ENCODE measurements at regions not wholly inside any gene's neighbourhood (a gene's known extent, or its start where the extent isn't known, plus 50 kb on each side); places are given as distances from the start of the nearest gene placed in this dataset.

GRCh38 chr10:64973391-64973790, 1452.2 kb downstream of the REEP3 start:
- H3K4me3 Mint-ChIP-seq = no peak overlapping the region
- no peak for DNase-seq
- Histone ChIP-seq H3K4me3 (ENCODE audit: low read length) (no peak overlapping the region), H3K27me3 (ENCODE audit: insufficient read depth, low read length, poor library complexity, severe bottlenecking) (no peaks in the 10 kb centered on the region), H3K4me1 (ENCODE audit: insufficient read depth, low read length) (no peaks in the 10 kb centered on the region), H3K36me3 (ENCODE audit: insufficient read depth, low read length) (no peaks in the 10 kb centered on the region), H3K9me3 (ENCODE audit: low read length) (no peaks in the 10 kb centered on the region), H3K27ac (ENCODE audit: low read depth, low read length) (no peak overlapping the region)
- H3K27me3 Mint-ChIP-seq = no peaks in the 10 kb centered on the region
- H3K27ac Mint-ChIP-seq = no peak overlapping the region
- H3K9me3 Mint-ChIP-seq = peaks cover 1 to 31% (median 6%) of the 10 kb centered on the region in 5 donors
- H3K4me1 Mint-ChIP-seq = no peaks in the 10 kb centered on the region
- H3K36me3 Mint-ChIP-seq = no peaks in the 10 kb centered on the region
- CTCF ChIA-PET = no interaction called here
- POLR2A ChIA-PET = no interaction called here

- H3K9me3 ChIP-seq (ENCODE audit: low read length) = no peaks in the 10 kb centered on the region
- H3K4me3 ChIP-seq (ENCODE audit: low read length) = no peak overlapping the region
- Mint-ChIP-seq H3K4me1 (no peaks in the 10 kb centered on the region), H3K27me3 (no peaks in the 10 kb centered on the region), H3K36me3 (no peaks in the 10 kb centered on the region), H3K9me3 (peaks cover 3 to 34% (median 9%) of the 10 kb centered on the region in 5 donors), H3K27ac (no peak overlapping the region), H3K4me3 (no peak overlapping the region)
- H3K36me3 ChIP-seq (ENCODE audit: insufficient read depth, low read length) = no peaks in the 10 kb centered on the region
- POLR2A ChIA-PET = no interaction called here
- CTCF ChIA-PET = no interaction called here
- H3K4me1 ChIP-seq (ENCODE audit: insufficient read depth, low read length) = no peaks in the 10 kb centered on the region
- no peak for DNase-seq
- H3K27me3 ChIP-seq (ENCODE audit: insufficient read depth, low read length, poor library complexity, severe bottlenecking) = no peaks in the 10 kb centered on the region
- H3K27ac ChIP-seq (ENCODE audit: low read depth, low read length) = no peak overlapping the region
Measured at GRCh38 chr10:64976150-64976549, 1454.9 kb downstream of the REEP3 start.

GRCh38 chr10:64977915-64978314, 1456.7 kb downstream of the REEP3 start:
- Histone ChIP-seq H3K27me3 (ENCODE audit: insufficient read depth, low read length, poor library complexity, severe bottlenecking) (no peaks in the 10 kb centered on the region), H3K9me3 (ENCODE audit: low read length) (no peaks in the 10 kb centered on the region), H3K36me3 (ENCODE audit: insufficient read depth, low read length) (no peaks in the 10 kb centered on the region), H3K4me3 (ENCODE audit: low read length) (no peak overlapping the region), H3K4me1 (ENCODE audit: insufficient read depth, low read length) (no peaks in the 10 kb centered on the region), H3K27ac (ENCODE audit: low read depth, low read length) (no peak overlapping the region)
- H3K27me3 Mint-ChIP-seq = no peaks in the 10 kb centered on the region
- H3K4me1 Mint-ChIP-seq = no peaks in the 10 kb centered on the region
- H3K9me3 Mint-ChIP-seq = peaks cover 5 to 29% (median 10%) of the 10 kb centered on the region in 5 donors
- H3K4me3 Mint-ChIP-seq = no peak overlapping the region
- ChIA-PET POLR2A (no interaction called here), CTCF (no interaction called here)
- DNase-seq = no peak
- no peak overlapping the region for H3K27ac Mint-ChIP-seq
- no peaks in the 10 kb centered on the region for H3K36me3 Mint-ChIP-seq

- Histone ChIP-seq H3K36me3 (ENCODE audit: insufficient read depth, low read length) (no peaks in the 10 kb centered on the region), H3K4me1 (ENCODE audit: insufficient read depth, low read length) (no peaks in the 10 kb centered on the region), H3K4me3 (ENCODE audit: low read length) (no peak overlapping the region), H3K27ac (ENCODE audit: low read depth, low read length) (no peak overlapping the region), H3K27me3 (ENCODE audit: insufficient read depth, low read length, poor library complexity, severe bottlenecking) (no peaks in the 10 kb centered on the region), H3K9me3 (ENCODE audit: low read length) (no peaks in the 10 kb centered on the region)
- Mint-ChIP-seq H3K27ac (no peak overlapping the region), H3K36me3 (no peaks in the 10 kb centered on the region), H3K9me3 (peaks cover 2 to 32% (median 16%) of the 10 kb centered on the region in 5 donors), H3K4me3 (no peak overlapping the region), H3K4me1 (no peaks in the 10 kb centered on the region), H3K27me3 (no peaks in the 10 kb centered on the region)
- ChIA-PET POLR2A (no interaction called here), CTCF (no interaction called here)
- no peak for DNase-seq
Measured at GRCh38 chr10:64996886-64997285, 1475.7 kb downstream of the REEP3 start.

- H3K4me1 Mint-ChIP-seq = no peaks in the 10 kb centered on the region
- H3K36me3 Mint-ChIP-seq = no peaks in the 10 kb centered on the region
- no peaks in the 10 kb centered on the region for H3K9me3 ChIP-seq (ENCODE audit: low read length)
- POLR2A ChIA-PET = no interaction called here
- H3K27ac ChIP-seq (ENCODE audit: low read depth, low read length) = no peak overlapping the region
- DNase-seq = no peak
- no peaks in the 10 kb centered on the region for H3K4me1 ChIP-seq (ENCODE audit: insufficient read depth, low read length)
- no peak overlapping the region for H3K4me3 ChIP-seq (ENCODE audit: low read length)
- no peaks in the 10 kb centered on the region for H3K27me3 ChIP-seq (ENCODE audit: insufficient read depth, low read length, poor library complexity, severe bottlenecking)
- H3K36me3 ChIP-seq (ENCODE audit: insufficient read depth, low read length) = no peaks in the 10 kb centered on the region
- no peaks in the 10 kb centered on the region for H3K27me3 Mint-ChIP-seq
- H3K27ac Mint-ChIP-seq = no peak overlapping the region
- CTCF ChIA-PET = no interaction called here
- peaks cover 2 to 18% (median 9%) of the 10 kb centered on the region in 5 donors for H3K9me3 Mint-ChIP-seq
- H3K4me3 Mint-ChIP-seq = no peak overlapping the region
Measured at GRCh38 chr10:65010845-65011244, 1489.6 kb downstream of the REEP3 start.

GRCh38 chr10:65017523-65017922, 1496.3 kb downstream of the REEP3 start:
- ChIA-PET CTCF (no interaction called here), POLR2A (no interaction called here)
- Histone ChIP-seq H3K4me1 (ENCODE audit: insufficient read depth, low read length) (no peaks in the 10 kb centered on the region), H3K36me3 (ENCODE audit: insufficient read depth, low read length) (no peaks in the 10 kb centered on the region), H3K27me3 (ENCODE audit: insufficient read depth, low read length, poor library complexity, severe bottlenecking) (no peaks in the 10 kb centered on the region), H3K9me3 (ENCODE audit: low read length) (no peaks in the 10 kb centered on the region), H3K4me3 (ENCODE audit: low read length) (no peak overlapping the region), H3K27ac (ENCODE audit: low read depth, low read length) (no peak overlapping the region)
- DNase-seq = no peak
- H3K27ac Mint-ChIP-seq = no peak overlapping the region
- H3K4me1 Mint-ChIP-seq = no peaks in the 10 kb centered on the region
- H3K27me3 Mint-ChIP-seq = no peaks in the 10 kb centered on the region
- no peaks in the 10 kb centered on the region for H3K36me3 Mint-ChIP-seq
- peaks cover 7 to 26% (median 13%) of the 10 kb centered on the region in 5 donors for H3K9me3 Mint-ChIP-seq
- no peak overlapping the region for H3K4me3 Mint-ChIP-seq

GRCh38 chr10:65024886-65025285, 1503.7 kb downstream of the REEP3 start:
- POLR2A ChIA-PET = no interaction called here
- no peak overlapping the region for H3K4me3 ChIP-seq (ENCODE audit: low read length)
- CTCF ChIA-PET = no interaction called here
- H3K27ac ChIP-seq (ENCODE audit: low read depth, low read length) = no peak overlapping the region
- no peak for DNase-seq
- H3K9me3 Mint-ChIP-seq = peaks cover 4 to 26% (median 14%) of the 10 kb centered on the region in 5 donors
- no peak overlapping the region for H3K27ac Mint-ChIP-seq
- no peaks in the 10 kb centered on the region for H3K9me3 ChIP-seq (ENCODE audit: low read length)
- H3K36me3 Mint-ChIP-seq = no peaks in the 10 kb centered on the region
- H3K4me1 ChIP-seq (ENCODE audit: insufficient read depth, low read length) = no peaks in the 10 kb centered on the region
- H3K4me3 Mint-ChIP-seq = no peak overlapping the region
- no peaks in the 10 kb centered on the region for H3K27me3 Mint-ChIP-seq
- no peaks in the 10 kb centered on the region for H3K36me3 ChIP-seq (ENCODE audit: insufficient read depth, low read length)
- H3K27me3 ChIP-seq (ENCODE audit: insufficient read depth, low read length, poor library complexity, severe bottlenecking) = no peaks in the 10 kb centered on the region
- H3K4me1 Mint-ChIP-seq = no peaks in the 10 kb centered on the region

- no peaks in the 10 kb centered on the region for H3K9me3 ChIP-seq (ENCODE audit: low read length)
- H3K27me3 ChIP-seq (ENCODE audit: insufficient read depth, low read length, poor library complexity, severe bottlenecking) = no peaks in the 10 kb centered on the region
- Mint-ChIP-seq H3K36me3 (no peaks in the 10 kb centered on the region), H3K9me3 (peaks cover 2 to 25% (median 6%) of the 10 kb centered on the region in 5 donors), H3K27me3 (no peaks in the 10 kb centered on the region), H3K27ac (no peak overlapping the region), H3K4me3 (no peak overlapping the region), H3K4me1 (no peaks in the 10 kb centered on the region)
- ChIA-PET POLR2A (no interaction called here), CTCF (no interaction called here)
- H3K4me1 ChIP-seq (ENCODE audit: insufficient read depth, low read length) = no peaks in the 10 kb centered on the region
- no peaks in the 10 kb centered on the region for H3K36me3 ChIP-seq (ENCODE audit: insufficient read depth, low read length)
- no peak overlapping the region for H3K27ac ChIP-seq (ENCODE audit: low read depth, low read length)
- no peak overlapping the region for H3K4me3 ChIP-seq (ENCODE audit: low read length)
- no peak for DNase-seq
Measured at GRCh38 chr10:65030263-65030662, 1509.1 kb downstream of the REEP3 start.

Data from CD8-positive, alpha-beta memory T cell (primary cell).